Stomach (tissue), 8 donors: ENCODE measurements at regions not wholly inside any gene's neighbourhood (a gene's known extent, or its start where the extent isn't known, plus 50 kb on each side); places are given as distances from the start of the nearest gene placed in this dataset.
A peak's percentile ranks its signal among the peaks of the same experiment; 100 is the strongest.

Experiments
- DNase-seq, 2 donors: peaks; one replicate each; pipeline versions ENCODE4 v3.0.0 to v3.0.0-alpha.2; 2013 to 2019
- H3K27ac ChIP-seq, 5 donors: fragments of 200-600 bp in 4 of 5; sonication (generic) in 4 of 5; one replicate each; pipeline ENCODE4 v1.5.1; 2013 to 2019; ENCODE audit warnings: mild to moderate bottlenecking in 1 of 5, moderate library complexity in 1 of 5
- H3K27me3 ChIP-seq, 3 donors: fragments of 200-600 bp; sonication (generic); one replicate each; pipeline ENCODE4 v1.5.1; 2017 to 2019; ENCODE audit warnings: mixed run types in 1 of 3
- H3K36me3 ChIP-seq, 4 donors: fragments of 200-600 bp; sonication (generic); 1 replicate in 3 of 4; 2 replicates in 1 of 4; pipeline ENCODE4 v1.5.1; 2016 to 2019
- H3K4me1 ChIP-seq, 4 donors: fragments of 200-600 bp; sonication (generic); one replicate each; pipeline ENCODE4 v1.5.1; 2016 to 2019
- H3K4me3 ChIP-seq, 4 donors: fragments of 200-600 bp; sonication (generic) in 3 of 4; one replicate each; pipeline ENCODE4 v1.5.1; 2016 to 2019; ENCODE audit warnings: mild to moderate bottlenecking in 1 of 4
- H3K9me3 ChIP-seq, 4 donors: fragments of 200-600 bp; sonication (generic); one replicate each; pipeline ENCODE4 v1.5.1; 2016 to 2019
- CTCF ChIP-seq, 7 experiments: fragments of 450-650 bp in 4 of 7; fragments of 200-600 bp in 3 of 7; sonication (generic) in 3 of 7; IDR thresholded peaks; one replicate each; pipeline ENCODE4 v1.5.1; 2016 to 2019; ENCODE audit warnings: antibody characterized with exemption in 7 of 7, control low read depth in 2 of 7, mild to moderate bottlenecking in 1 of 7
- EP300 ChIP-seq: sonication (generic); formaldehyde crosslinking; IDR thresholded peaks from one replicate; pipeline ENCODE4 v1.6.1; 2017; ENCODE audit warnings: antibody characterized with exemption
- POLR2A ChIP-seq, 4 donors: fragments of 450-650 bp; IDR thresholded peaks; one replicate each; pipeline ENCODE4 v1.6.1; 2016; ENCODE audit warnings: antibody characterized with exemption in 4 of 4, control low read depth in 2 of 4, mild to moderate bottlenecking in 1 of 4, moderate library complexity in 1 of 4
- POLR2AphosphoS5 ChIP-seq, 3 donors: sonication (generic); formaldehyde crosslinking; IDR thresholded peaks; one replicate each; pipeline ENCODE4 v1.6.1; 2016; ENCODE audit warnings: antibody characterized with exemption in 3 of 3
- WGBS, 5 donors: extraction: QIAGEN DNeasy Blood & Tissue Kit in 3 of 5; methylation state at CpG; one replicate each; pipeline versions ENCODE4 v1.1.5 to v1.1.7; 2013 to 2018; 5-methylcytosine and 5-hydroxymethylcytosine counted together
- intact Hi-C: fragments of 100-400 bp; cut with DNase I; formaldehyde crosslinking; loops from one replicate; pipeline ENCODE4 v1.15.1; 2023; ENCODE audit warnings: low total_unique reads
- donor health status: healthy with polysubstance abuse.
- donor health status: Bipolar disorder and iron deficiency.
- donor health status: healthy.

GRCh38 chr9:16044579-16044881 is 491.7 kb downstream of the CCDC171 start:
- Histone ChIP-seq H3K4me1 (peaks cover 0 to 9% (median 3%) of the 10 kb centered on the region in 4 donors), H3K36me3 (no peaks in the 10 kb centered on the region), H3K4me3 (no peak overlapping the region), H3K27me3 (no peaks in the 10 kb centered on the region), H3K27ac (no peak overlapping the region), H3K9me3 (no peaks in the 10 kb centered on the region)
- TF ChIP-seq POLR2AphosphoS5 (IDR thresholded peaks at IDR 0.05), result no peak
- WGBS, 5 donors, result 67 to 87% (median 76%) methylated on average over 2 of the region's 2 CpGs
- peak in 1 of 2 donors; percentile 51 for DNase-seq
- intact Hi-C loops, result no loop called here

GRCh38 chr9:16045651-16046280 is 492.9 kb downstream of the CCDC171 start:
- Histone ChIP-seq H3K27ac (no peak overlapping the region), H3K4me1 (peaks cover 0 to 6% (median 0%) of the 10 kb centered on the region in 4 donors), H3K27me3 (no peaks in the 10 kb centered on the region), H3K4me3 (no peak overlapping the region), H3K9me3 (no peaks in the 10 kb centered on the region), H3K36me3 (no peaks in the 10 kb centered on the region)
- no peak for TF ChIP-seq EP300
- TF ChIP-seq CTCF (IDR thresholded peaks at IDR 0.05), result no peak
- TF ChIP-seq POLR2AphosphoS5 (IDR thresholded peaks at IDR 0.05), result no peak
- TF ChIP-seq POLR2A (IDR thresholded peaks at IDR 0.05), result no peak
- intact Hi-C loops, result no loop called here
- DNase-seq, result no peak
- 92 to 96% (median 94%) methylated on average over 2 of the region's 2 CpGs for WGBS, 5 donors

GRCh38 chr9:16046713-16047112 is 493.9 kb downstream of the CCDC171 start:
- no peak for DNase-seq
- H3K4me1 ChIP-seq, result peaks cover 0 to 6% (median 0%) of the 10 kb centered on the region in 4 donors
- H3K27ac ChIP-seq, result no peak overlapping the region
- H3K9me3 ChIP-seq, result no peaks in the 10 kb centered on the region
- TF ChIP-seq POLR2A (IDR thresholded peaks at IDR 0.05), result no peak
- TF ChIP-seq POLR2AphosphoS5 (IDR thresholded peaks at IDR 0.05), result no peak
- TF ChIP-seq CTCF (IDR thresholded peaks at IDR 0.05), result no peak
- no peak for TF ChIP-seq EP300
- WGBS, 5 donors, result 30 to 63% (median 43%) methylated on average over 5 of the region's 5 CpGs
- intact Hi-C loops, result no loop called here
- H3K4me3 ChIP-seq, result no peak overlapping the region
- H3K27me3 ChIP-seq, result no peaks in the 10 kb centered on the region
- no peaks in the 10 kb centered on the region for H3K36me3 ChIP-seq

- Histone ChIP-seq H3K4me1 (peaks cover 0 to 6% (median 0%) of the 10 kb centered on the region in 4 donors), H3K4me3 (no peak overlapping the region), H3K36me3 (no peaks in the 10 kb centered on the region), H3K9me3 (no peaks in the 10 kb centered on the region), H3K27me3 (no peaks in the 10 kb centered on the region), H3K27ac (no peak overlapping the region)
- intact Hi-C loops, result no loop called here
- DNase-seq, result no peak
- TF ChIP-seq CTCF (IDR thresholded peaks at IDR 0.05) (no peak), EP300 (no peak), POLR2A (IDR thresholded peaks at IDR 0.05) (no peak), POLR2AphosphoS5 (IDR thresholded peaks at IDR 0.05) (no peak)
- WGBS, 5 donors, result 68 to 89% (median 76%) methylated on average over 5 of the region's 5 CpGs
These were observed 495.3 kb downstream of the CCDC171 start for GRCh38 chr9:16048129-16048528.

- Histone ChIP-seq H3K9me3 (no peaks in the 10 kb centered on the region), H3K4me1 (no peaks in the 10 kb centered on the region), H3K27ac (no peak overlapping the region), H3K27me3 (no peaks in the 10 kb centered on the region), H3K36me3 (no peaks in the 10 kb centered on the region), H3K4me3 (no peak overlapping the region)
- peak in 1 of 2 donors; percentile 44 for DNase-seq
- WGBS, 5 donors, result 80 to 91% (median 87%) methylated on average over 5 of the region's 5 CpGs
- intact Hi-C loops, result no loop called here
- TF ChIP-seq CTCF (IDR thresholded peaks at IDR 0.05) (no peak), POLR2A (IDR thresholded peaks at IDR 0.05) (no peak)
These were observed 499.3 kb downstream of the CCDC171 start for GRCh38 chr9:16052146-16052545.
